ENCODE measurements at regions not wholly inside any gene's neighbourhood (a gene's known extent, or its start where the extent isn't known, plus 50 kb on each side); places are given as distances from the start of the nearest gene placed in this dataset.

DNA sequence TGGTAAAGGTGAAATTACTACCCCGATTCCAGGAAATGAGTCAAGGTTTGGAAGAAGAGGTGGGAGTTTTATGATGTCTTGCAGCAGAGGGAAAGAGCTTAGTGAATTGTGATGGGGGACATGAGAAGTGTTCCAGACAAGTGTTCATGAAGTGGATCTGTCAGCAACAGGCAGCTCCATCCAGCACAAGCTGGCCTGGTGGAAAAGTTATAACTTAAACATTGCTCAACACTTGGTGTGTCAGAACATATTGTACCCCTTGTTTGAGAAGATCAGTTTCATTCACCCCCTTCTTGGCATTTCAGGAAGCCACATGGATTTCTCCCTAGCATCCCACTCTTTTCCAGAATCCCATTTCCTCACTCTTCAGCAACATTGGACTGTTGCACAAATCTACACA lies 222.0 kb downstream of the B3GLCT start:
- TF ChIP-seq CTCF (IDR thresholded peaks at IDR 0.05) (no peak), POLR2A (IDR thresholded peaks at IDR 0.05) (no peak)
